Stimulated activated CD8-positive, alpha-beta memory T cell treated with anti-CD3 and anti-CD28 coated beads, Interleukin-15, amount 100 ng/mL, for 1 hour (primary cell): ENCODE measurements at regions not wholly inside any gene's neighbourhood (a gene's known extent, or its start where the extent isn't known, plus 50 kb on each side); places are given as distances from the start of the nearest gene placed in this dataset.

Experiments
- DNase-seq: peaks from one replicate; pipeline ENCODE4 v3.0.0-alpha.2; 2020; ENCODE audit warnings: low read depth

DNA sequence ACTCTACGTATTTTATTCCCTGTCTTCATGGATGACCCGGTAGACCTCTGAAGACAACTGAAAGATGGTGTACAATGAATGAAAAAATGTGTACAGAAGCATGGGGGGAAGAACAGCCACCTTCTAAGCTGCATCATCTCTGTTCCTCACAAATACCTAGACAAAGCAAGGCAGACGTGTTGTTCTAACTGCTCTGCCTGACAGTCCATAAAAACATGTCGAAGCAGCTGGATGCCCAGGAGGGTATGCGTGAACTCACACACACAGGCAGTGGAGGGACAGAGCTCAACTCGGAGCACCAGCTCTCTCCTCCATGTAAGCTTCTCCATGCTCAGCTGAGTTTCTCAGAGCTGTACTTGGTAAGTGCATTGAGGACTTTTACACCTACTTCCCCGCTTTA, 327.4 kb downstream of the CTTN start:
- no peak for DNase-seq

DNA sequence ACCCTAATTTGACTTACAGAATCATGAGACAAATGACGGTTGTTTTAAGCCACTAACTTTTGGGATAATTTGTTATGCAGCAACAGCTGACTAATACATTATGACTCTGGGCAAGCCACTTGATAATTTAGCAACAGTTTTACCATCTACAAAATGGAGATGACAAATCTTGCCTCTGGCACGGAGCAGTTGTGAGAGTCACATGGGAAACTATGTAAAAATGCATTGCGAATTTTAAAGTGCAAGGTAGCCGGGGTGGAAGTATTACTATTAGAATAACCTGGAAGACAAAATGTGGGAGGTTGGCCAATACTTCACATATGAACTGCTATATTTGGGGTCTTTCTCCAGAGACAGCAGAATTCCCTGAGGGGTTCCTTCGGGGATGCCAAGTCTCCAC, 328.7 kb downstream of the CTTN start:
- DNase-seq: no peak

DNA sequence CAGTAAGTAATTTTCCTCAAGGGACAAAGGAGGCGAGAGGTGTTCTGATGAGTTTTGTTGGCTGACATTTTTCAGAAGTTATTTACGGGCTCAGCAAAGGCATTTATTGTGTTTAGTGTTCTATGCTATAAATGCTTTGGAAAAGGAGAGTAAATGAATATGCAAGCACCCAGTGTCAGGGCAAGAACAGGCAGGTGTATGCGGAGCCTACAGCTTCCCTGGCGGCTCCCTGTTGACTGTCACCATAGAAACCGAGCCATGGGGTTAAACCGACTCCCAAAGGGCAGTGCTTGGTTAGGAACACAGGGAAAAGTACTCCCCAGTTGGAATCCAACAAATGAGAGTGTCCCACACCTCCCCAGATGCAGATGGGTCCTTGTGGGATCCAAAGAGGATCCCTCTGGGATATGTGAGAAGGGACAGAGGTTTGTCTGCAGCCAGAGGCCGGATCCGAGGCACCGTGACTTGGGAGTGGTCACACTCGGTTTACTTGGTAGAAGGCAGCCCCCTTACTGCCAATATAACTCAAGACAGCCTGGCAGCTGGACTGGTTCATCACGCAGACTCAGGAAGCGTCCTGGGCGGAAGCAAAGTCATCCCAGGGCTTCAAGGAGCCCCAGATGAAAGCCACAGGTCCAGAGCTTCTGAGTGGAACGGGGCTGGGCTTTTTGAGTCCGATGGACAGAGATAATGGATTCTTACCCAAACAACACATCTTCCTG, 329.7 kb downstream of the CTTN start:
- DNase-seq: no peak

DNA sequence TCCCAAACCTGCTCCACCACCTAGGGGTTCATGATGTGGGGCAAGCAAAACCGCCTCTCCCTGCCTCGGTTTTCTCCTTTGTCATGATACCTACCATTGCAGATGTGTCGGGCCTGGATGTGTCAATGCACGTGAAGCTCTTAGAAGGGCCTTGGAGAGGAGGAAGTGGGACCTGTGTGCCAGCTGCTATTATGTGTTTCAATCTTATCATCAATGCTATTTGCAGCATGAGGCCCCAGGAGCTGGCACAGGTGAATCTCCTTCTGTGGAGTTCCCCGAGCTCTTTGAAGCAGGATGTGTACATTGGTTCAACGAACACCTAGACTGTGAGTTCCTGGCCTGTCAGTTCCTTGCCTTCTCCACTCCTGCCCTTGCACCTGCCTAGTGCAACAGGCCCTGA, 331.6 kb downstream of the CTTN start:
- DNase-seq: no peak

DNA sequence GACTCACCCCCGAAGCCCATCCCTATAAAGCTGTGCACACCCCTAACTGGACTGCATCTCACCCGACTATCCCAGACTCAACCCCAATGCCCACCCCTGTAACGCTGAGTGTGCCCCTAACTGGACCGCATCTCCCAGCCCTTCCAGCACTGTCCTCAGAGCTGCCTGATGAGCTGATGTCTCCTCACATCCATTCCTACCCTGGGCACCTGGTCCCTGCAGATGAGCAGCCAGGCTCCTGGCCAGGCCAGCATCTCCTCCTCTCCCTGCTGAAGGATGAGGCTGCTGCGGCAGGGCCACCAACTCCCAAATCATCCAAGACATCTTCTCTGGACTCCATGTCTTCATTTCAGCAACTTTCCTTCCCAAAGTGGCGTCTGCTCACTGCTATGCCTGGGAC, 332.1 kb downstream of the CTTN start:
- DNase-seq: no peak

DNA sequence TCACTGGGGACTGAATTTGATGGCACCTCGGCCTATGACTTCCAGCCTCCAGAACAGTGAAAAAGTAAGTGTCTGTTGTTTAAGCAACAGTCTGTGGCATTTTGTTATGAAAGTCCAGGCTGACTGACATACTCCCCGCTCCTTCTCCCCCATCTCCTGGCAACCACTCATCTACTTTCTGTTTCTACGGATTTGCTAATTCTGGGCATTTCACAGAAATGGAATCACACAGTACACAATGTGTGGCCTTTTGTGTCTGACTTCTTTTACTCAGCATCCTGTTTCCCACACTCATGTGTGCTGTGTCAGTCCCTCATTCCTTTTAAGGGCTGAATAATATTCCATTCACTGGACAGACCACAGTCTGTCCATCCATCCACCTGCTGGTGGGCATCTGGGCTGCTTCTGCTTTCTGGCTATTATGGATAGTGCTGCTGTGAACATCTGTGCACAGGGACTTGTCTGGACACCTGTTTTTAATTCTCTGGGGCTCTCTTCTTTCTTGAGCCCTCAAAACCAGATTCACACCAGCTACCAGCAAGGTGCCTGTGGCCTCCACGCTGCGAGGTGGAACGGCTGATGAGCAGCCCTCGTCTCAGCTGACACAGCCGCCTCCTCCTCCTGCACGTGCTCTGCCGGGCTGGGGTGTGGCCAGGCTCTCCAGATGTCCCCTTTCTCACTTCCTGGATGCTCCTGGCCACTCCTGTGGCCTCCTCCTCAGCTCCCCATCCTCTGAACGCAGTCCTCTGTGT, 333.1 kb downstream of the CTTN start:
- no peak for DNase-seq

DNA sequence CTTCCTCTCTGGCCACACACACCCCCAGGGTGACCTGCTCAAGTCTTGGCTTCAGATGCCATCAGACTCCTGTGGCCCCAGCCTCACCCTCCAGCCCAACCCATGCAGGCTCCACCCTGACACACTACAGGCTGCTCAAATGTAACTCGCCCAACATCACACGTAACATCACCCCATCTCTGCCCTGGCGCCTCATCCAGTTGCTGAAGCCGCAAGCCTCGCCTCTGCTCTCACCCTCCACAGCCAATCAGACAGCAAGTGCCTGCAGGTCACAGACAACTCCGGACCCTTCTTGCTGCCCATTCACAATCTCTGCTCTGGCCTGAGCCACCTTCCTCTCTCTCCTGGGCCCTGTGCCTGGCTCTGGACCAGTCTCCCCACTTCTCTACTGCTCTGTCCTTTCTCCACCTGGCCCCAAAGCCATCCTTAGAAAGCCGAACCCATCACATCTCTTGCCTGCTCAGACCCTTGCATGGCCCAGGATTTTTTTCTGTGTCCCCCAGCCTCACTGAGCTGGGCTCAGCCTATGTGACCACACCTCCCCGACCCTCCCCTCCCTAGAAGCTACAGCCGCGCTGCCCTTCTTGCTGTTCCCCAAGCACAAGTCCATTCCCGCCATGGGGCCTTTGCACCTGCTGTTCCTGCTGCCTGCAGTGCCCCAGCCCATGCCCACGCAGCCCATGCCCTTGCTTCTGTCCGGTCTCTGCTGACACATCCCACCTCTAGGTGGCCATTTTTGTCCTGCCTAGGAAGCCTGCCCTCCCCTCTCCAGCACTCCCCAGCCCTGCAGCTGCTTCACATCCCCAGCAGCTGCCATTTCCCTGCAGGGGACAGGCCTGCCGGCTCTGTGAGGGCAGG, 333.9 kb downstream of the CTTN start:
- DNase-seq: no peak

DNA sequence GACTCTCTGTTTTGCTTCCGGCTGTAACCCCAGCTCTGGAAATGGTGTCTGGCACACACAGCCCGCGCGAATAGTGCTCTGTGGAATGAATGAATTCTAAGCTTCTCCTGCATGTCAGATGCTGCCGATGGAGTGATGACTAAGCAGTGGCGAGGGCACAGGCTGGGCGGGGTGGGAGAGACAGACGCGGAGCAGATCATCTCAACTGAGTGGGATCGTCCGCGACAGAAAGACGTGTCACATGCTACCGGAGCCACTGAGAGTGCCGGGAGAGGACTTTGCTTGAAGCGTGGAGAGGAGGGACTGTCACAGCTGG, 334.5 kb downstream of the CTTN start:
- no peak for DNase-seq

DNA sequence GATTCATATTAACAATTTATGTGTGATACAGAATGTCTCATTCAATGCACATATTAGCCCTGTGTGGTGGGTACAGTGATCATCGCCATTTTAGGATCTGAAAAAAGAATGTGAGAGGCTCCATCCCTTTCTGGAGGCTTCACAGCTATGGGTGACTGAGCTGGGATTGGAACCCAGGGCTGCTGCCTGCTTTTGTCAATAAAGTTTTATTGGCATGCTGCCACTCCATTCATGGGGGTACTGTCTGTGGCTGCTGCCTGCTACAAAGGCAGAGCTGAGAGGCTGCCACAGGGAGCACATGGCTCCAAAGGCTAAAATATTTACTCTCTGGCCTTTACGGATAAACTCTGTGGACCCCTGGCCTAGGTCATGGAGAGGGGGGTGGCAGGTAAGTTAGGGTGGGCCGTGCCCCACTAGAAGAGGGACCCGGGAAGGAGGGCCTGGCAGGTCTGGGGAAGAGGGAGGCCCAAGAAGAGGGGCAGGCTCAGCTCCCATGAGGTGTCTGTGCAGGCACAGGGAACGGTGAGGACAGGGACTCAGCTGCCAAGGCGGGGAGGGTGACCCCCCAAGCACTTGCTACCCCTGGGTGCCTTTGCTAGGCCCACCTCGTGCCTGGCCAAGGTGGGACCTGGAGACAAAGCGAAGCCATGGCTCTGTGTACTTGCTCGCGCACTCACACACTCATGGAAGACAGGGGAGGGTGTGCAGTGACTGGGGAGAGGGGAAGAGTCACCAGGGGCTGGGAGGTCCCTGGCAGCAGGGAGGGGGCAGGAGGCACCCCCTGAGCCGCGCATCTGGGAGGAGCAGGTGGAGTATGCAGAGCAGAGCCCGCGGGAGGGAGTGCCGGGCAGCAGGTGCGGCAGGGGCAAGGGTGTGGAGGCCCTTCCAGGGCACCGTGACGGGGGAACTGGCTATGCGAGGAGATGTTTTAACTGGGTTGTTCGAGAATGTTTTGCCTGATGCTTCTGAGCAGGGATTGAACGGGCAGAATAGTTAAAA, 335.3 kb downstream of the CTTN start:
- no peak for DNase-seq

DNA sequence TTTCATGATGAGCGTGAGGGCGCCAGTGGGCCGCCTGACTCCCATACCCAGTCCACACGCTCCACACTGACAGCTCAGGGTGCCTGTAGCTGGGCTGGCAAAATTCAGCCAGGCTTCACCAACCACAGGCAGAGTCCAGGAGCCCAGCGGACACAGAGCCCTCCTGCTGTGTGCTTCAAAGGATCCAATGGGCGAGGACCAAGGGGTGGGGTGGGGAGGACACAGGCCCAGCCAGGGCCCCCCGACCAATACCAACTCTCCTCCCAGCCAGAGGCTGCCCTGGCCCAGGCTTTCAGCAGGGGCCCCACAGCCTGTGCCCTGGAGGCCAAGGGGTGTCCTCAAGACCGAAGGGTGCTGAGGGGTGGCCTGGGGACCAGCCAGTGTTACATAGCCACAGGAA, 336.1 kb downstream of the CTTN start:
- no peak for DNase-seq

DNA sequence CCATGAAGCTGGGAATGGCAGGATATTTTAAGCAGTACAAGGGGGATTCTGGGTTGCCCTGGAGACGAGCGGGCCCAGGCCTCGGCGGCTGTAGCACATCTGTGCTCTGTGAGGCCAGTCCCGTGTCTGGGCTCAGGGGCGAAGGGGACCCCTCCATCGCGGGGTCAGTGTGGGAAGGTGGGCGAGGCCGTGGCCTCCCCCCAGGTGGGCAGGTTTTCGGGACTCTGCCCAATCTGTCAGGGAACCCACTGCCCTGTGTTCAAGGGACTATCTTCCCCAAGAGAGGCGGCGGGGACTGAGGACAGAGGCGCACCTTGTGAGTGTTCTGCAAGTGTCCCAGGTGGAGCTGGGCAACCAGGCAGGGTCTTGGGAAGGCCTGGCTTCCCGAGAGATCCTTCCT, 336.6 kb downstream of the CTTN start:
- DNase-seq: no peak

DNA sequence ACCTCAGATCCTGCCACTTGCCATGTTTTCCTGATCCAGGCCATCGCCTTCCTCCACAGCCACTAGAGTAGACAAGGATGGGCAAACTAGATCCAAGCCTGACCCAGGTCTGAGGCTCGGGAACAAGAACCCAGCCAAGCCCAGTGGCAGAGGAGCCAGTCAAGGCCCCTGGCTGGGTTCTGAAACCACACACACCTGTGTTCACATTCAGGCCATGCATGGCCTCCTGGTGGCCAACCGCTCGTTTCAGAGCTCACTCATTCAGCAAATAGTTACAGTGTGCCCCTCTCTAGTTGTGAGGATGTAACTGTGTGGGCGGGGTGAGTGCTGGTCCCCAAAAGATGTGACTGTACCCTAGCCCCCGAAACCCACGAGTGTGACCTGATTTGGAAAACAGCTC, 337.6 kb downstream of the CTTN start:
- DNase-seq: no peak

DNA sequence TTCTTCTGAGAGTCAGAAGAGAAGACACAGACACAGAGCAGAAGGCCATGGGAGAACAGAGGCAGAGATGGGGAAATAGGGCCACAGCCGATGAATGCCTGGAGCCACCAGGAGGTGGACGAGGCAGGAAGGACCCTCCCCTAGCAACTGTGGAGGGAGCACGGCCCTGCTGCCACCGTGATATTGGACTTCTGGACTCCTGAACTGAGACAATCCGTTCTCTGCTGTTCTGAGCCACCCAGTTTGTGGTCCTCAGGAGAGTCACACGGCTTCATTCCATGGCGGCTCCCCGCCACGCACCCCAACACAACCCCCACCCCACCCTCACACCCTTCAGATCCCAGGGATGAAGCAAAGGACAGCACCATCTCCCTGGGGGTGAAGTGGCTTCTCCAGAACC, 338.1 kb downstream of the CTTN start:
- no peak for DNase-seq

DNA sequence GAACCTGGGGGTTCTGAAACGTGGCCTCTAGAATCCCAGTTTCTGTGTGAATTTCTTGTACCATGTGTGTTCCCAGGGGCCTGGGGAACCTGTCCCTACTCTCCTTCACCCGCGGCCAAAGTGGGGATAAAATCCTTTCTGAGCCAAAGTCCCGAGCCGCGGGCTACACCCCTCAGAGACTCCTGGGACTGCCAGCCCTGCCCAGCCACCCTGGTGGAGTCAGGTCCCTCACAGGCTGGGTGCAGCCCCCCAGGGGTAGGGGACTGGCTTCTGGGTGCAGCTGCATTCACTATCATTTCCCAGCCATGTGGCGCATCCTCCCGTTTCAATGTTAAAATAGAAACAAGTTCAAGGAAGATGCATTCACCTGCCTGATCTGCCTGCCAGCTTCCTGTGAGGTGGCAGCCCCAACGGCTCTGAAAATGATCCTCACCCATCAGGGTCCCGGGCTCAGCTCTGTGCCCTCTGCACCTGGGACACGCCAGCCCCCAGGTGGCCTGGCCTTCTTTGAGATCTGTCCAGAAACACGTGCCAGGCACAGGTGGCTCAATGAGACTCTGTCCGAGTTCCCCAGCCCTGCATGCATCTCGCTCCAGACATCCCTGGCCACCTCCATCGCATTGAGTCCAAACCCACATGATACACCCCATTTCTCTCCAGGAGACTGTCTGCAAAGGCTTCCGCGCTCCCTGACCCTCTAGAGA, 338.8 kb downstream of the CTTN start:
- no peak for DNase-seq

DNA sequence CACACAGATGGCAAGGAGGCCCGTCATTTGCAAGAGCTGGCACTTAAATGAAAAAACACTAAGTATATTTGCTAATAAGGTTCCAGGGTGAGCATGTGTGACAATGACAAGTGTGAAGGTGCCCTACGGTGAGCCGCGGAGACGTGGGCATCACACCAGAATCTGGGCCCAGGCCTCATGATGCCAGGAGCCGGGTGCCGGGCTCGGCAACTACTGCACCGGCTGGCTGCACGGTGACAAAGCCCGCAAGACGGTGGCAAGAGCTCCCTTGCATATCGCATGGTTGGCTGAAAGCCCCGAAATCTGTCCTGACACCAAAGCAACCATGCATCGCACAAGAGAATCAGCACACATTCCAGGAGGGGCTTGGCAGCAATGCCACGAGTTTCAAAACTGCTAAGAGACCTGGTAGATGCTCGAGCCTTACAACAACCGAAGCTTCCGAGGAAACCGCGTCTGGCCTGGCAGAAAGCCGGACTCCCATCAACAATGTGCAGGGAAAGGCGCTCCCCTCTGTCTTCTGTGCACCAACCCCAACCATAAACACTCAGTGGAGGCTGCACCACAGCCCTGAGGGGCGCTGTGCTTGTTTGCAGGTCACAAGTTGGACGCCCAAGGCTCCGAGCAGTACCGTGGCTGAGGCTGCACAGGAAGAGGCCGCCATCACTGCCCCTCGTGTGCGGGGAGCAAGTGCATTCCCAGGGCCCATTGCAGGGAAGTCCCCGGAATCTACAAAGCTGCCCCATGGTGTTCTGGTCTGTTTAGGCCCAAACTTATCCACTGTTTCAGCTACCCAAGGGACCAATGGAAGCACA, 339.7 kb downstream of the CTTN start:
- DNase-seq: no peak

DNA sequence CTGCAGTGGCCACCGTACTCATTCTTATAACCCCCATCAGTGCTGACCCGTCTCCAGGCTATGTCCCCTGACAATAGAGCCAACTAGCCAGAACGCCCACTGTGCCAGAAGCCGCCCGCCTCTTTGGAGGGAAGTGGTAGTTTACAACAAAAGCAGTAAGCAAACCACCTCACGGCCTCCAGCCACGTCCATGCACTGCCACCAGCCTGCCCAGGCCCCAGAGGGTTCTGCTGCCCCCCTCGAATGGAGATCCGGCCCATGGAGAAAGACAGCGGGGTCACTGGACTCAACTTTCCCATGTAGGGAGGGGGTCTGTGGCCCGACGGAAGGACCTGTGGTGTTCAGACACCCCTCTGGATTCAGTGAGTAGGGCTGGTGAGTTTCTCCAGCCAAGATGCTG, 340.3 kb downstream of the CTTN start:
- DNase-seq: no peak

DNA sequence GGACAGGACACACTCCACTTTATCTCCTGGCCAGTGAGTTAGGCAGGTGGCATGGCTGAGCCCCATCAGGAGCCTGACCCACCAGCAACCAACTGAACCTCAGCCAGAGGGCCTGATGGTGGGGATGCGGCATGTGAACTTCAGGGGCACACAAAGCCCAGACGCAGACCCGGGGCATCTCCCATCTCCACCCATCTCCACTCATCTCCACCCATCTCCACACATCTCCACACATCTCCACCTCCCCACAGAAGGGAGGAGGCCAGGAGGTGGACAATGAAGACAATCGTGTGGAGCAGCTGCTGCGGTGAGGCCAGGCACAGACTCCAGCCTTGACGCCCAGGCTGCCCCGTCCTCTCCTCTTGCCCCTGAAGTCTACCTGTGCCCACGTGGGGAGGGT, 340.8 kb downstream of the CTTN start:
- DNase-seq: no peak

DNA sequence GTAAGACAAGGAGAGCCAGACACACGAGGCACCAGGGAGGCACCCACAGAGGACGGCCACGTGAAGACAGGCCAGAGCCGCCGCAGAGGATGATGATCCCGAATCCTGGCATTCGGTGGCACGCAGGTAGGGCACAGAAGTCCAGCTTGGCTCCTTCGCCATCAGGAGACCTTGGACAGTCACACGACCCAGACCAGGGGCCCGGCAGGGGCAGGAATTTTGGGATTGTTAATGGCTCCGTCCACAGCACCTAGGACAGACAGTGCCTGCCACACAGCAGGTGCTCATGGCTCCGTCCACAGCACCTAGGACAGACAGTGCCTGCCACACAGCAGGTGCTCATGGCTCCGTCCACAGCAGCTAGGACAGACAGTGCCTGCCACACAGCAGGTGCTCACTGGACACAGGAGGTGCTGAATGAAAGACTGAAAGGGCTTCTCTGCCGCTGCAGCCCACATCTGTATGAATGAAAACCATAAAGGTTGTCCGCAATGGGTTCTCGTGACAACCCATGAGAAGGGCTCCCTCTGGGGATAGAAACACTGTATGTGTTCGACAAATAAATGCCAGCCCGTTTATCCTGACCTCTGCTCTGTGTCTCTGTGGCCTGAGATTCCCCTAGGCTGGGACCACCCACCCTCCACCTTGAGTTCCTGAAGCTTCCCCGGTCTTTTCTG, 341.6 kb downstream of the CTTN start:
- DNase-seq: no peak

DNA sequence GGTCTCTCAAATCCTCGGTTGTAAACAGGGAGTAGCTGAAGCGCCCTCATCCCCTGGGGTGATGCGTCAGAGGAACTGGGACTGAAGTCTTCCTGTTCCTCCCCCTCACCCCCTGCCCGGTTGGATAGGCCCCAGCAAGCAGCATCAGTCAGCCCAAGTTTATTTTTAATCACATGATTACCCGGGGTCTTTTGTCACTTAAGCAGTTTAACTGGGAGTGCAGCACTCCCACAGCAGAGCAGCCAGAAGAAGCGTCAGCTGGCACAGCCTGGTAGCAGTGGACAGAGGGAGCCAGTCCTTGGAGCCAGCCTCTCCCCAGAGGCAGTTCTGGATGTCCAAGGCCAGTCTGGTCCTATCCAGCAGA, 342.1 kb downstream of the CTTN start:
- no peak for DNase-seq

DNA sequence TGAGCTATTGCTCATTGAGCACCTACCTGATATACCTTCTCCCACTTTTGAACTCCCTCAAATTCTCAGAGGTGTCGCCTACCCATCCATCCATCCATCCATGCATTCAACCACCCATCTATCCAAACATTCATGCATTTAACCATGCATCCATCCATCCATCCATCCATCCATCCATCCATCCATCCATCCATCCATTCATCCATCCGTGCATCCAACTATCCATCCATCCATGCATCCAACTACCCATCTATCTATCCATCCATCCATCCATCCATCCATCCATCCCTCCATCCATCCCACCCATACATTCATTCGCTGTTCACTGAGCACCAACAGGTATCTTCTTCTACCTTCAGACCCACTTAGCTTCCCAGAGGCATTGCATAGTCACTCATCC, 342.8 kb downstream of the CTTN start:
- DNase-seq: no peak
